DMS79 treated with DMSO at 0.1 percent for 48 hours (cell line): ENCODE measurements at regions not wholly inside any gene's neighbourhood (a gene's known extent, or its start where the extent isn't known, plus 50 kb on each side); places are given as distances from the start of the nearest gene placed in this dataset.
"Not testable (repeated sequence)": the region's sequence is repeated elsewhere in the genome, so short reads cannot be mapped to it uniquely, and the experiment has no call there.

Experiments
- DNase-seq: peaks from one replicate; lab custom pipeline; 2025; lab: John Stamatoyannopoulos, UW

DNA sequence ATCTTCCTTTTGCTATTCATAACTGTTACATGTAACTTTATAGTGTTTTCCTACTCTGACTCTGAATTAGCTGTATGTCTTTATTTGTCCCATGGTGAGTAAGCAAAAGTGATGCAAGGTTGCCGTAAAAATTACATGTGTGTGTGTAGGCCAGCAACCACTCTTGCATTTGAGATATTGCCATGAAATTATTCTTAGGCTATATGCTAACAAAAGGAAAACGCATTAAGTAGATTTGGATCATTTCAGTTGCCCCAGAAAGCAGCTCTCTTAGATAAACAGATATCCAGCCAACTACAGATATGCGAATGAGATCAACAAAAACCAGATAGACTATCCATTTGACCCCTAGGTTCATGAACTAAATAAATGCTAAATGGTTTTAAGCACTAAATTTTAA, 73.6 kb downstream of the CYLC2 start:
- DNase-seq, result no peak

DNA sequence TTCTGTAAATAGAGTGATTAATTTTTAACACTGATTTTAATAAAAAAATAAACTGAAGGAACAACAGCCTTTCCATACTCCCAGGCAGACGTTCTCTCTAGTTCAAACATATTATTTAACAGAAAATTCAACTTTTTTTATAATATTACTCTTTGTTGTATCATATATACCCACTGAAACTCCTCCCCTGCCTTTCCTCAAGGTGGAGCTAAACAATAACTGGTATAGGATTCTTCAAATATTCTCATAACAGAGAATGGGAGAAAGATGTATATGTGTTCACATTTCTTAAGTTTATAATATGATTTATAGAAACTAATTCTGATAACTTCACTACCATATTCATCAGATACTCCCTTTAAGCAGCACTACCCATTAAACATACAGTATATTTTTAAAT, 83.4 kb downstream of the CYLC2 start:
- DNase-seq, result no peak

DNA sequence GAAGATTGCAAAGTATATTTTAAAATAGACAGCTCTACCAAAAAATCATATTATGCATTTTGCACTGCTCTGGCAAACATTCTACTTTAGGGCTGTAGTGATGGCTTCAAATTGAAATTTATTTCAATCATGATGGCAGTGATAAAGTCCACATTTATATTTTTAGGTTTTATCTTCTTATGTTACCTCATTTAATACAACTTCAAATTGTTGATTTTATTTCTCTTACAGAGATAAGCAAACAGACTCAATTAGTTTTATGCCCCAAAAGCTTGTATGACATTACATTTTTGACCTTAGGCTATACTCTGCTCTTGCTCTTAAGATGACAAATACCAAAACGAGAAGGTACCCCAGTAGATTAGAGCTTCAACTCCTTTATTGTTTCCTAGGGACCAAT, 87.4 kb downstream of the CYLC2 start:
- DNase-seq, result no peak

DNA sequence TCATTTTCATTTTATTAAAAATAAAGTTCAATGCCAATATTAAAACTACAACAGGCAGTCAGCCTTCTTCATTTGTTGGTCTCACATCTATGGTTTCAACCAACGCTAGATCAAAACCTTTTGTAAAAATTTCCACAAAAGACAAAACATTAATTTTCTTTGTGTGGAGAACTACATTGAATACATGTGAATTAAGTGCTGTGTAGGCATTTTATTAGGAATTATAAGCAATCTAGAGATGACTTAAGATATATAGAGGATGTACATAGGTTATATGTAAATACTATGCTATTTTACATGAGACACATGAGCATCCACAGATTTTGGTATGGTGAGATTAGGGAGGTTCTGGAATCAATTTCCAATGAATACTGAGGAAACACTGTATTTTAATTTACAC, 94.2 kb downstream of the CYLC2 start:
- no peak for DNase-seq

DNA sequence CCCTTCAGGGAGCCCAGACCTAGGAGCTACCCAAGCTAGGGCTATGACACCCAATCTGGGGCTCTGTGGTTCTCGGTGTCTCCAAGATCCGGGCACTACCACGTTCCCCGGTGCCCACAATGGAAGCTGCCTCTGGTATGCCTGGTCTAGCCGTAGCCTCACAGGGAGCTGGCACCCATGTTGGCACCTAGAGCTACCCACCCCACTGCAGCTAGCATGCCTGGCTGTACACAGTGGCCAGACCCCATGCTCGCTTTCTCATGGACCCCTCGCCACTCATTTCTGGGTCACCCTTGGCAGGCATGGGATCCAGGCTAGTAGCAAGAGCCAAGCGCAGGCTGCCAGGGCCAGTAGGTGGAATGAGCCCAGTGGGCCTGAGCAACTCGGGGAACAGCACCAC, 109.0 kb downstream of the CYLC2 start:
- DNase-seq, result no peak

DNA sequence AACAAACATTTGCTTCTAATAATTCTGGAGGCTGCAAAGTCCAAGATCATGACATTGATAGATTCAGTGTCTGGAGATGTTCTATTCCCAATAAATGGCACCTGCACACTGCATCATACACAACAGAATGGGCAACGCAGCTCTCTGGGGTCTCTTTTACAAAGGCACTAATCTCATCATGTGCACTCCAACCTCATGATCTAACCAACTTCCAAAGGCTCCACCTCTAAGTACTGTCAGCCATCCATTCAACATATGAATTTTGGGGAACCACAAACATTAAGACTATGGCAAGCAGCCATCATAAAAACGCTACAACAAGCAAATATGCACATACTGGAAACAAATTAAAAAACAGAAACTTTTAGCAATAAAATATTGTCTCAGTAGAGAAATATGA, 121.1 kb downstream of the CYLC2 start:
- no peak for DNase-seq

DNA sequence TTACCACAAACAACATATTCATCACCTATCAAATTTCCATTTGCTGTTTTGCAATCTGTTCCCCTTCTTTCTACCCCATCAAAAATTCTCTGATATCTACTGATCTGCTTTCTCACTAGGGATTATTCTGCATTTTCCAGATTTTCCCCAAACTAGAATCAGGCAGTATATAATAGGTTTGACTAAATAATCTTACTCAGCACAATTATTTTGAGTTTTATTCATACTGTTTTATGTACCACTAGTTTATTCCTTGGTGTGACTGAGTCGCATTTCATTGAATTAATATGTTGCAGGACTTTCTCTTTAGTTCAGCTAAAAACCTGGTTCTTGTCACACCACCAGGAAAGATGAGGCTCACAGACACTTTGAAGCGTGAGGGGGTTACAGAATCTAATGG, 131.4 kb downstream of the CYLC2 start:
- no peak for DNase-seq

DNA sequence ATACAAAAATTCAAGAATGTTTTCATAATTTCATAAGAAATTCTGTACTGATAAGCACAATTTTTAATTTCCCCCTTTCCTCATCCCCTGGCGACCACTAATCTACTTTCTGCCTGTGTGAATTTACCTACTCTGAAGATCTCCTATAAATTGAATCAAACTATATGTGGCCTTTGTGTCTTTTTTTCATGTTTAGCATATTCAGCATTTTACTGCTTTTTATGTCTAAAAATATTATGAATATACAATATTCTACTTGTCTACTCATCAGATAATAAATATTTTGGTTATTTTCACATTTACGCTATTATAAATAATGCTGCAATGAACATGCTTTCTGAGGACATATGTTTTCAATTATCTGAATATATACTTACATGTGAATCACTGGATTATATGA, 144.8 kb downstream of the CYLC2 start:
- DNase-seq, result no peak

DNA sequence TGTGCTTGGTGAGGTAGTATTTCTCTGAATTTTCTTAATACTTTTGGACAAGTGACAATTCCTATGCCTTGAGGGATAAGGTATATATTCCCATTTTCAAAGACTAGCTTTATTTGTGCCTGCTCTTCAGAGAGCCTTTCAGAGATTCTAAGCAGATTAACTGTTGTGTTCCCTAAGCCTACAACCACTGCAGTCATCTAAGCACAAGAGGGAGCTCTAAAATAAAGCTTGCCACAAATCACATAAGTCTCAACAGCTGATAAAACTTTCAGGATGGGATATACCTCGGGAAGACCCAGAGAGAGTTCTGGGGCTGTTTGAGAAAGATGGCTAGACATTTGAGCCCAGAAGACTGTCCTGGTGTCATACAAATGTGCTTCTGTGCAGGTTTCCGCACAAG, 157.3 kb downstream of the CYLC2 start:
- no peak for DNase-seq

DNA sequence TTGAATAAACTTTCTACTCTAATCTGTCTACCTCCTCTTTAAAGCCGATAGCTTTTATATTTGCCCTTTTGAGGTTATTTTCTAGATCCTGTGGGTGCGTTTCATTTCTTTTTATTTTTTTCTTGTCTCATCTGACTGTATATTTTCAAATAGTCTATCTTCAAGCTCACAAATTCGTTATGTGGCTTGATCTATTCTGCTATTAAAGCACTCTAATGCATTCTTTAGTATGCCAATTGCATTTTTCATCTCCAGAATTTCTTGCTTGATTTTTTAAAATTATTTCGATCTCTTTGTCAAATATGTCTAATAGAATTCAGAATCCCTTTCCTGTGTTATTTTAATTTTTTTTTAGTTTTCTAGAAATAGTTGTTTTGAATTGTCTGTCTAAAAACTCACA, 172.4 kb downstream of the CYLC2 start:
- DNase-seq, result no peak

DNA sequence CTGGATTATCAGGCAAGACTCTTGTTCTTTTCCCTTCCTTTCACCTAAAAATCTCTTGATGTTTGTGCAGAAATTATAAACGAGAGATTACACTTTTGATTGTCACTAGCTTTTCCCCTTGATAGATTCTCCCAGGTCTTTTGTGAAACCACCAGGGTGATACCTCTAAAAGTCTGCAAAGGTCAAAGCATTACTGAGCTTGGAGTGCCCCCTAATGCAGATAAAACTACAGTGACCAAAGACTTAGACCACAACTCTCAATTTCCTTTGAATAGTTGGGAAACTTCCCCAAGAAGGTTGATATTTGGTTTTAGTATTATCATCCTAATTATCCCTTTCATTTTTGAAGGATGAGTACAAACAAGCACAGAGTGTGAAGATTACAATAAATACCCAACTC, 173.1 kb downstream of the CYLC2 start:
- no peak for DNase-seq

DNA sequence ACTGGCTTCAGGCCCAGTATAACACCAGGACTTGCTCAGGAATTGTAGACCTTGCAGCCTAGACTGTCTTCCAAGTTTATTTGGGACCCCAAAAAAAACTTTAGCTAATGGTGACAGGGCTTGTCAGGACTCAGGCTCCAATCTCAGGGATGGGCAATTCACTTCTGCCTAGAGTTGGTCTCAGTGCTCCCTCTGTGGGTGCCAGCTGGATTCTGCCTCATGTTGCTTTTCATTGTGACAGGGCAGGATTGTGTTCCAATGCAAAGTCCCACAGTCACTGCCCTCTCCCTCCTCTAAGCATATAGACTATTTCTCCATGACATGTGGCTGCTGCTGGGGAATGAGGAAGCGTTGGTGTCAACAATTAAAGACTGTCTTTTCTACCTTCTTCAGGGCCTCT, 174.7 kb downstream of the CYLC2 start:
- DNase-seq, result no peak

DNA sequence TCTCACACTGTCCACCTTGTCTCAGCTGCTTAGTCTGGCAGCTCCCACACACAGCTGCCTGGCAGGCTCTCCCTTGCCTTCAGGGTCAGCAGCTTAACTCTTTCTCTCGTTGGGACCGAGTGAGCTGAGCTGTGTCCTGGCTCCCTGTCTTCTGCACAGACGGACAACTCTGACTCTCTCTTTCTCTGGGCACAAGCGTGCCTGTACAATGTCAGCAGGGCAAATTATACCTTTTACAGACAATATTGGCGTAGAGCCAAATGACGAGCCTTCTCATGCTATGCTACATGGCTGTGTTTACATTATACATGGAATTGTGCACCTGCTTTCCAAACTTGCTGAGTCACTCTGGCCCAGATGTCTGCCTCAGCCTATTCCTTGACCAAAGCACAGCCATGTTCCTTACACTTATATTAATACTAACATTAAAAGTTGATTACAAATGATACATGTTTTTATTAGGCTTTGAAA, 188.6 kb downstream of the CYLC2 start:
- no peak for DNase-seq

DNA sequence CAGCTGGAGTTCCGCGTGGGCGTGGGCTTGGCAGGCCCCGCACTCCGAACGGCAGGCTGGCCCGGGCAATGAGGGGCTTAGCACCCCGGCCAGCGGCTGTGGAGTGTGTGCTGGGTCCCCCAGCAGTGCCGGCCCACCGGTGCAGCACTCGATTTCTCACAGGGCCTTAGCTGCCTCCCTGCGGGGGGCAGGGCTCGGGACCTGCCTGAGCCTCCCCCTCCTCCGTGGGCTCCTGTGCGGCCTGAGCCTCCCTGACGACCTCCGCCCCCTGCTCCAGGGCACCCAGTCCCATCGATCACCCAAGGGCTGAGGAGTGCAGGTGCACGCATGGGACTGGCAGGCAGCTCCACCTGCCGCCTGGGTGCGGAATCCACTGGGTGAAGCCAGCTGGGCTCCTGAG, 191.8 kb downstream of the CYLC2 start:
- no peak for DNase-seq

DNA sequence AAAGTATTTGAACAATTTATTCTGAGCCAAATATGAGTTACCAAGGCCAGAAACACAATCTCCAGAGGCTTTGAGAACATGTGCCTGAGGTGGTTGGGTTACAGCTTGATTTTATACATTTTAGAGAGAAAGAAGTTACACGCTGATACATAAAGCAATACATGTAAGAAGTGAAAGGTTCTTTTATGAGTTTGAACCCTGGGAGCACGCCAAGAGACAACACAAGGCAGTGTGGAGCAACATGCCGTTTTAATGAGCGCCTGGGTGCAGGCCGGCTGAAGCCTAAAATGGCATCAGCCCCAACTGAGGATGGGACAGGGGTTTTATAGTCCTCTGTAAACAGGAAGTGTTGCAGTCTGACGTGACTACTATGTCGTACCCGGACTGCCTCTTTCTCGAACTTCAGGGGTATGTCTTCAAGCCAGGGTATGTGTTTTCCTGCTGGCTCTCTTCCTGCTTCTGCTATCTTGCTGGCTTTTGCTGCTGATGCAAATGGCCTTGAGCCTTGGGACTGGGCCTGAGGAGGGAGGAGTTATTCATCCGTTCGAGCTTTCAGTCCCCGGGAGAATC, 193.7 kb downstream of the CYLC2 start:
- DNase-seq, result no peak

DNA sequence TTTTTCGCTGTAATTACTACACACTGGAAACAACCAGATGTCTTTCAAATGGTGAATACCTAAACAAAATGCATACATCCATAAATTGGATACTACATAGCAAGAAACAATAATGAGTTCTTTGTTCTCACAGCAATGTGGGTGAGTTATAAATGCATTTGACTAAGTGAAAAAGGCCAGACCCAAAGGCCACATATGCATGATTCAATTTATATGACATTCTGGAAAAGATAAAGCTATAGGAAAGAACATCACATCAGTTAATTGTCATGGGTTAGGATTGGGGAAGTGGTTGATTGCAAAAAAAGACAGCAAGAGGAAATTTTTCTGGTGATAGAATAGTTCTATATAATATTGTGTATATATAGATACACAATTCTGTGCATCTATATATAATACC, 198.9 kb downstream of the CYLC2 start:
- DNase-seq, result no peak

DNA sequence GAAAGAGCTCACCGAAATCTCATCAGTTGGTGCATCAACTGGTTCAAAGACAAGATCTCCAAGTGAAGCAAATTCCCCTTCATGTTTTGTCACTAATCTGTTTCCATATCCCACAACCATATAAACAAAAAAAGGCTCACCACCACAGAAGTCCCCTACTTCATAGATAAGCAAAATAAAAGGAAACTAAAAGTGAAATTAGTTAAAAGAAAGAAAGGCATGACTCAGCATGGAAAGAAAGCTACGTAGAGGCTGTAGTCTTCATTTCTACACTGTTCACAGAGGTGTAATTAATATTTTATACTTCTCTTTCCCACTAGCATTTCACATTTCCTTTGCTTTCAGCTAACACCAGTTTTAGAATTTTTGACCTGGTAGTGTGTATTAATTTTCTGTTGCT, 208.0 kb downstream of the CYLC2 start:
- no peak for DNase-seq

DNA sequence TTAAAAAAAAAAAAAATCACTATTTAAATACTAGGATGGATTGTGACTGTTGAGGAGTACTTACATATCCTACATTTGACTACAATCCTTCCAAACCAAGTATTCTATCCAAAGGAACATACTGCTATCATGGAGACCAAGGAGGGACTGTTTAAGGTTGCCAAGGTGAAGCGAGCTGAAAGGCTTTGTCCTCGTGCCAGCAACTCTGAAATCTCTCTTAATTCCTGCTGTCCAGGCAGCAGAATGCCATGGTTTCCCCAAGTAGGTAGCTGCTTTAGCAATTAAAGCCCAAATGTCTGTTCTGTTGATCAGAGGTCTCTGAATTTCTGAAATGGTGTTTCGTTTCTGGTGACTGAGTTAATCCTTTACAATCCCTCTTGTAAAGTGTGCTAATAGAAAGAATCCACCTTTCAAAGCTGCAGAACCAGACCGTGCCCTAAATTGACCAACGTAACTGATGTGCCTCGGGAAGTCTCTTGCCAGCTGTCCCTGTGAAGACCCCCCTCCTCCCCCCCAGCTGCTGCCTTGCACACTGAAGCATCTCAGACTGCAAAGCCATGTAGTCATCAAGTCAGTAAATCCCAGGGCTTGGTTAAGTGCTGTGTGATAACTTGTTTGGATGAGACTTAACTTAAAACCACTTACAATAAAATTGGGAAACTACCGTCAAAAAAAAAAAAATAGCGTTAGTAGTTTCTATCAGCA, 210.9 kb downstream of the CYLC2 start:
- DNase-seq, result not testable (repeated sequence)

DNA sequence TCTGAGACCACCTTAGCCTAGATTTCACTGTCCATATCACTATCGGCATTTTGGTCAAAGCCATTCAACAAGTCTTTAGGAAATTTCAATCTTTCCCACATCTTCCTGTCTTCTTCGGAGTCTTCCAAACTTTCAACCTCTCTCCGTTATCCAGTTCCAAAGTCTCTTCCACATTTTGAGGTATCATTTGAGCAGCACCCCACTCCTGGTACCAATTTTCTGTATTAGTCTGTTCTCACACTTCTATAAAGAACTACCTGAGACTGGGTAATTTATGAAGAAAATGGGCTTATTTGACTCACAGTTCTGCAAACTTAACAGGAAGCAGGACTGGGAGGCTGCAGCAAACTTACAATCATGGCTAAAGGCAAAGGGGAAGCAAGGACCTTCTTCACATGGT, 215.5 kb downstream of the CYLC2 start:
- DNase-seq, result no peak

DNA sequence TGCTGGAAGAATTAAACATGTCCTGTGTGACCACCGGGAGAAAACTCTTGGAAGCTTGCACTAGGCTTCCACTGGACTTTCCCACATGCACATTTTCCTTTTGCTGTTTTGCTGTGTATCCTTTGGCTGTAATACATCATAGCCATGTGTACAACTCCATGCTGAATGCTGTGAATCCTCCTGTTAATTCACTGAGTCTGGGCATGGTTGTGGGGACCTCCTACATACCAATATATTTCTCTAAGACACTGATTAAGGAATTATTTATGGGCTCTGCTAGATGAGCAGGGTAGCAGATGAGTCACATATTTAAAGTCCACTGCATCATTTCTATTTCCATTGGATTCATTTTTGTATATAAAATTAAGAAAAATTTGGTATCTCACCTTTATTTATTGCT, 220.1 kb downstream of the CYLC2 start:
- DNase-seq, result no peak

DNA sequence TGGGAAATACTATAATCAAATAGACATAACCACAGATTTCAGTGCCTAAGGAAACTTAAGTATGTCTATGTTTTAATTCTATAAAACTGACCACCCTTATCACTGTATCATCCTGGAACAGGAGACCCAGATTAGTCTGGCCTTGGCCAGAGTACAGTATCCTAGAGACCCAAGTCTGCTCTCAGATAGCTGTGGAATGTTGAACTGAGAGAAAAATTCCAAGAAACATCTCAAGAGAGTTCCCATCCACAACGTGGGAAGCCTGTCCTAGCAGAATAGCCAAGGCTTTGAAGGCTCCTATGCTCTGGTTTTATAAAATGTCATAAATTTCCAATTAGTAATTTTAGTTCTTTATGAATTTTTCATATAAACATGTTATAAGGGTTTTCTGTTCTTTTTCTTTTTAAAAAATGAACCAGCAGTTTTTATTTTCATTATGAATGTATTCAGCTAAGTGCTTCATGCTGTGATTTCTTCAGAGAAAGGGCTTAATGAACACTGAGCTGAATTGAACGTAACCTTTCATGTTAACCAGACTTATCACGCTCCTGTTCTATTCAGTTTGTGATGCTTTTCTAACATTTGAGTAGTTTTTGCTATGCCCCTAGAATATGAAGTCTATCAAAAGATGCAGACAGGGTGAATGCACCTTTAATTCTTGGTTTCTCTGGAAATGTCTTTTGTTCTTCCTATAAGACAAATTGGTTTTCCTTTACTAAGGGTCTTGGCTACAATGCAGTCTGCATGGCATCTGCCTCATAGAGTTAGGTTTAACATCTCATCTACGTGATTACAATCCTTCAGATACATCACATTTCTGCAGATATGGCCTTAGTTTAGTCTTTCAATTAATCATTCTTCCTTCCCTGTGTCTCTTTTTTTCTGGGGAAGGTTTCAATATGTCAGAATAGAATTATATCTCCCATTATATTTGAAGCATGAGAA, 230.8 kb downstream of the CYLC2 start:
- no peak for DNase-seq

DNA sequence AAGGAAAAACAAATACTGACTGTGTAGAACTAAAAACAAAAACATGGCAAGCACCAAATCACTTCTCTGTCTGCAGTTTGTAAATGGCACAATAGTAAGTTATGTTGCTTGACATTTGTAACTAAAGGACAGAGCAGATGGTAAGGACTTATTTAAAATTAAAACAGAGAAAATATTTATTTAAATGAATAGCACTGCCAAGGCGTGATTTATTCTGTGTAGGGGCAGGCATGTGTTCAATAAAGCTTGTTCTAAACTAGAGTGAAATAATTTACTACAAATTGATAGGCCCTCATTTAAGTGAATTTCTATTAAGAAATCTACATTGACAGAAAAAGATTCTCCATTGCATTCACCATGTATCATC, 231.5 kb downstream of the CYLC2 start:
- no peak for DNase-seq

DNA sequence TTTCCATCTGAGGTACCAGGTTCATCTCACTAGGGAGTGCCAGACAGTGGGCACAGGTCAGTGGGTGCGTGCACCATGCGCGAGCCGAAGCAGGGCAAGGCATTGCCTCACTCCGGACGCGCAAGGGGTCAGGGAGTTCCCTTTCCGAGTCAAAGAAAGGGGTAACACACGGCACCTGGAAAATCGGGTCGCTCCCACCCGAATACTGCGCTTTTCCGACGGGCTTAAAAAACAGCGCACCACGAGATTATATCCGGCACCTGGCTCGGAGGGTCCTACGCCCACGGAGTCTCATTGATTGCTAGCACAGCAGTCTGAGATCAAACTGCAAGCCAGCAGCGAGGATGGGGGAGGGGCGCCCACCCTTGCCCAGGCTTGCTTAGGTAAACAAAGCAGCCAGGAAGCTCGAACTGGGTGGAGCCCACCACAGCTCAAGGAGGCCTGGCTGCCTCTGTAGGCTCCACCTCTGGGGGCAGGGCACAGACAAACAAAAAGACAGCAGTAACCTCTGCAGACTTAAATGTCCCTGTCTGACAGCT, 242.5 kb downstream of the CYLC2 start:
- not testable (repeated sequence) for DNase-seq
